HL-60/S4 (cell line): ENCODE measurements at regions not wholly inside any gene's neighbourhood (a gene's known extent, or its start where the extent isn't known, plus 50 kb on each side); places are given as distances from the start of the nearest gene placed in this dataset.

ENCODE experiments used
- in situ Hi-C: fragments of 300-500 bp; cut with MboI; formaldehyde crosslinking; loops from 2 replicates; pipeline ENCODE4 v1.14.3; 2022; ENCODE audit warnings: low sequenced_read_pairs

- in situ Hi-C loops: no loop called here
Observed at GRCh38 chr13:59545007-59545406, 618.7 kb downstream of the DIAPH3 start.

DNA sequence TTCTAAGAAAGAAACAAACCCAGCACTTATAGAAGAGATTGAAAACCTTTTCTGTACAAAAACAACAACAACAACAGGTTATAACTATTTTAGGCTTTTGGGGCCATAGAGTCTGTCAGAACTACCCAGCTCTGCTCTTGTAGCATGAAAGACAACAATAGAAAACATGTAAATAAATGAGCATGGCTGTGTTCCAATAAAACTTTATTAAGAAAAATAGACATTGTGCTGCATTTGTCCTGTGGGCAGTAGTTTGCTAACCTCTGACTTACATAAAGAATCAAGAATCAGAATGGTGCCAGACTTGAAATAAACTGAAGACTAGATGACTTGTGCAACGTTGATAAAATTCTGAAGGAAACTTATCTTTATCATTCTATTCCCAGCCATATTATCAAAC lies 617.5 kb downstream of the DIAPH3 start:
- in situ Hi-C loops: no loop called here

- in situ Hi-C loops: no loop called here
Observed at GRCh38 chr13:59547950-59548349, 615.8 kb downstream of the DIAPH3 start.

- in situ Hi-C loops: no loop called here
Observed at GRCh38 chr13:59562924-59563323, 600.8 kb downstream of the DIAPH3 start.

- in situ Hi-C loops: no loop called here
Observed at GRCh38 chr13:59566561-59566960, 597.2 kb downstream of the DIAPH3 start.

DNA sequence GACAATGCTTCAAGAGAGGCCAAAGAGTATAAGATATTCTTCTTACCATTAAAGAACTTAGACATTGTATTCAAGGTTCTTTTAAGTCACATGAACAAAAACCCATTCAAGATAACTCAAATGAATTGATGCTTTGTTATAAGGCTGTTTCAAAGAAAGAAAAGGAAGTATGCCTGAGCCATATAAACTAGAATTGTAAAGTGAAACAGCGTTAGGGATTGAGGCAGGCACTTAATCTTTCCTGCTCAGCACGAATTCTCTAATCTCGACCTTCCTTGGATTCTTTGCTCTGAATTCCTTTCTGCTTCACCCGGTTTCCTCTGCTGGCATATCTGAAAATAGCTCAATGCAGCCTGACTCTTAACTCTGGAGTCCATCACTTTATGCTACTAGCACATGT lies 595.4 kb downstream of the DIAPH3 start:
- in situ Hi-C loops: no loop called here

- in situ Hi-C loops: no loop called here
Observed at GRCh38 chr13:59570204-59570603, 593.5 kb downstream of the DIAPH3 start.

DNA sequence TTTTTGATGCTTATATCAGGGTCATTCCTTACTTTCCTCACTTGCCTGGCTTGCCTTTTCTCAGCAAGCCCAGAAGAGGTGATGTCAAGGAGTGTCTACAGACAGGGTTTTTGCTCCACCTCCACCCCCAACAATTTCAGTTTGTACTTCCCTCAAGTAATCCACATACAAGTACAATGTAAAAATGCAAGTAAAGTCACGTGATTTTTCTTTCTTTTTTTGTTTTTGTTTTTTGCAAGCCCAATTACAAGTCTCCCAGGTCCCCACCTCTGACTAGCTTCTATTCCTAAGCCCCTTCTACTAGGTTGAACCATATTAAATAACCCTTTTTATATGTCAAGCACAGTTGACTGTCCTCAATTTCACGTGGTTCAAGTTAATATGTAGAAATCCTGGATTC lies 579.6 kb downstream of the DIAPH3 start:
- in situ Hi-C loops: no loop called here

- in situ Hi-C loops: no loop called here
Observed at GRCh38 chr13:59584761-59585670, 578.7 kb downstream of the DIAPH3 start.

GRCh38 chr13:59587030-59587429 lies 576.7 kb downstream of the DIAPH3 start:
- in situ Hi-C loops: no loop called here

- in situ Hi-C loops: no loop called here
Observed at GRCh38 chr13:59587971-59588716, 575.6 kb downstream of the DIAPH3 start.

- in situ Hi-C loops: no loop called here
Observed at GRCh38 chr13:59588717-59589067, 575.0 kb downstream of the DIAPH3 start.

- in situ Hi-C loops: no loop called here
Observed at GRCh38 chr13:59601993-59602392, 561.7 kb downstream of the DIAPH3 start.

DNA sequence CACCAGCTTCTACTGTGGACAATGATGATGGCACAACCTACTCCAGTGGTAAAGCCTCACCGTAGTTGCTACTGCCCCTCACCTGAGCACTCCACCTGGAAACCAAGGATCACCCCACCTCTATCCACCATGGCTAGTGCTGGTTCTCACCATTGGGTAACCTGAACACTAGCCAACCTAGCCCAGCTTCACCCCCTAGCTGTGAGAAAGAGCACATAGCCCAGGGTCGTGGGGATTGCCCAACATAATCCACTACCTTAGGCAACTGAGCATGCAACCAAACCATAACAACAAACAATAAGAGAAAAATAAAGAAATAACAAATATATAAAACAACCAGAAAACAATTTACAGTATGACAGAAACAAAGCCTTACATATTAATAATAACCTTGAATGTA lies 560.1 kb downstream of the DIAPH3 start:
- in situ Hi-C loops: no loop called here

DNA sequence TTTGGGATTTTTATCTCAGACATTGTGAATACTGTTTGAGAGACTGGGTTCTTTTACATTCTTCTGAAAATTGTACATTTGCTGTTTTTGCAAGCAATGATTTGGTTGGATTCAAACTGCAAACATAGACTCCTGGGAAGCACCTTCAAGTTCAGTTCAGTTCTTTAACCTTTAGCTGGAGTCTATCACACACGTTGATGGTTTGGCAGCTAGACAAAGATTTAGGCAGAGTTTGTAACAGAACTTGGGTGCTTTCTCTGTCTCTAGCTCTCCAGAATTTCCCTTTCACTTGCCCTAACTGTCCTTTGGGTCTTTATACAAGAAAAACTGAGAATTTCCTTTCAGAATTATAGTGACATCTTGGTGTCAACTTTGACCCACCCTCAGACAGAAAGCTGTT lies 556.6 kb downstream of the DIAPH3 start:
- in situ Hi-C loops: no loop called here

- in situ Hi-C loops: no loop called here
Observed at GRCh38 chr13:59607780-59608233, 555.9 kb downstream of the DIAPH3 start.

- in situ Hi-C loops: no loop called here
Observed at GRCh38 chr13:59609421-59609820, 554.3 kb downstream of the DIAPH3 start.
